ENCODE measurements at regions not wholly inside any gene's neighbourhood (a gene's known extent, or its start where the extent isn't known, plus 50 kb on each side); places are given as distances from the start of the nearest gene placed in this dataset.

DNA sequence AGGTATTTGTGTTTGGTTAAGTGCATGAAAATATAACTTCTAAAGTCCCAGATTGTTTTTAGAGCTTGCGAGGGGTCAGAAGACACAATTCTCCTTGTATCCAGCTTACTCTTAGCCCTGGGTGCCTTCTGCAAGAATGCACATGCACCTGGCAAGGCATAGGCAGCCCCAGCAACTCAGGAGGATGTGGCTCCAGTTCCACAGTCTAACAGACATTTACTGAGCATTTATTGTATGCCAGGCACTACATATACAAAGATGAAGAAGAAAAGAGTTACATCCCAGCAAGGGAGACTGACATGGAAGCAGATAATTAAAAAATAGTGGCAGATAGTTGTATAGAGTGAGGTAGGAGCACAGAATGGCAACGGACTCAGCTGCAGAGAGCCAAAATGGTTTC is 101.1 kb upstream of the FRY start:
- DNase-seq, result no peak

DNA sequence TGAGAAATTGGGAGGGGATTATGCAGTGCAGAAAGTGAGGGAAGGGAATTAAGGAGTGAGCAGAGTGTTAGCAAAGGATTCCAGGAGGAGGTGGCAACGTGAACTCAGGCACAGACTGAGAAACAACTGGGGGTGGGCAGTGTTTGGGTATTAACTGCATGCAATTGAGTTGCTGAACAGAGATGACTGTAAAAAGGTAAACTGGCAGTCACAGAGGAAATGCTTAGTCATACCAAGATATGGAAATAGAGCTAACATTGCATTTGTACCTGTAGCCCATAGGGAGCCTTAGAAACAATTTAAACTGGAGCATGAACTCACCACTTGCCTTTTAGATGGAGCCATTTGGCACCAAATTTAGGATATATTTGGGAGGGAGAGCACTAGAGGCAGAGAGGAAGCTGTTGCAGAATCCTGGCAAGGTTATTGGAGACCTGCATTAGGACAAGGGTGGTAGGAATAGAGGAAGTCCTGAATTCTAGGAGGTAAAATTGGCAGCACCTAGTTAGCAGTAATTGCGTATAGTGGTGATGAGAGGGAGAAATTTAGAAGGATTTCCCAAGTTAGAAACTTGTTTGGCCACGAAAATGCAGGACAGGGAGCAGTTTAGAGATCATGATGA is 100.6 kb upstream of the FRY start:
- no peak for DNase-seq

DNA sequence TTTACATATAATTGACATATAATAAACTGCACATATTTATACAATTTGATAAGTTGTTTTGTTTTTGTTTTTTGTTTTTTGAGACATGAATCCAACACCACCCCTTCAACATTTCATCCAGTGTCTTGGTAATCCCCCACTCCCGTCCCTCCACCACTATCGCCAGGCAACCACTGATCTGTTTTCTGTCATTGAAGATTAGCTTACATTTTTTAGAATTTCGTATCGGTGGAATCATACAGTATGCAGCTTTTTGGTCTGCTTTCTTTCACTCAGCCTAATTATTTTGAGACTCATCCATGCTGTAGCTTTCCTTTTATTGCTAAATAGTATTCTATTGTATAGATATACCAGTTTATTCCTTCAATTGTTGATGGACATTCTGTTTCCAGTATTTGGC is 94.1 kb upstream of the FRY start:
- no peak for DNase-seq

DNA sequence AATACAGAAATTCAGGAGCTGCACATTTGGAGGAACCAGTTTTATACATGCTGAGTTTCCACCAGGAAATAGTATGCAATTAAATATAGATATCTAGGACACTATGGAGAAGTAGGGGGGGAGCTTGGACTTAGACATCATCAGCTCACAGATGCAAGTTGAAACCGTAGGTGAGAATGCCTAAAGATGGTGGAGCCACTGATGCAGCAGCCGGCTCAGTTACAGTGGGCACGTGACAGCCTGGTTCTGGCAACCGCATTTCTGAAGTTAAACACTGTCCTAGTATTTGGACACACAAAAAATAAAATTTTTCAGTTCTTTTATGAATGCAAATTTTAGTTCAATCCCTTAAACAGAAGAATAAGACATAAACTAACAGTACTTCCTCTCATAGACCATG is 91.5 kb upstream of the FRY start:
- DNase-seq, result no peak

DNA sequence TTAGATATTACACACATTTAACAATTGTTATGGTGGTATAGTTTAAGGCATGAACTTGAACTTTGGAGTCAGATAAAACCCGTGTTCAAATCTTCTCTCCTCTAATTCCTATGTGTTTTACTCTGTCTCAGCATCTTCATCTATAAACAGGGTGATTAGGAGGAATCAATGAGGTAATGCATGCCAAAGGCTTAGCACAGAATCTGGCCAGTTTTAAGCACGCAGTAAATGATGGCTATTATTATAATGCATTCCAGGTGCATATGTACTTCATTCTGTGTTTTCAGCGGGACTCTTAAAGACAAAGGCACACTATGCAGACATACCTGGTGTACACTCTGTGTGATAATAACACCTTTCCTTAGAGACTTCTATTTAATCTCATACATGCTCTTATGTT is 88.0 kb upstream of the FRY start:
- no peak for DNase-seq

DNA sequence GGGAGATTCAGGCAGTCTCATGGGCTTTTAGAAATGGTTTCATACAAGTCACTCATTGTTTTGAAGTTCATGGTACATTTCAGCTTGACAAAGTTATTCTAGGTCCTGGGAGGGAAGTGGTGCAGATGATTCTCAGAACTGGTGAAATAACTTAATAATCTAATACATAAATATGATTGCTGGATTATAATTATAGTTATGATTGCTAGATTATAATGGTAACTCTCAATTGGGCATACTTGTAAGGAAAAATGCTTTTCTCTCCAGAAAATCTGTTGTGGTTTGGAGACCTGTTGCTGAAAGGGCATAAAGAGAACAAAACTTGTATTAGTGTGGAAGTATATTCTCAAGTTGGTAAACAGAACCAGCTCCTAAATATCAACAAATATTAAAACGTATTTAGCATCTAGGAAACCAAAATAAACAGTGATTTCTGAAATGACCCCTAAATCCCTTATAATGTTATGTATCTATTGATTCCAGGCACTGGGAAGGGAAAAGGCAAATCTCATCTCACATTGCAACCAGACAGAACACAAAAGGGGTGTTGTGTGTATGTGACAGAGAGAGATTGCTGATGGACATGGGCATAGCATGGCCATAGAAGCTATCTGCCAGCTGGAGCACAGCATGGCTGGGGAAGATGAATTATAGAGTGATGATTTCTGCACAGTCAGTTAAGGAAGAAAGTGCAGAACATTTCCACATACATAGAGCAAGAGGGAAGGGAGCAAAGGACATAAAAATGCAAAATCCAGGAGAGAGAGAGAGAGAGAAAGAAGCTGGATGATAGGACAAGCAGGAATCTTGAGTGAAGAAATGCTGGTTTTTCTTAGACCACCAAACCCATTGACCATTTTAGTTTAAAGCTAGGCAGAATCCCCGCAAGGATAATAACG is 87.1 kb upstream of the FRY start:
- DNase-seq, result no peak

DNA sequence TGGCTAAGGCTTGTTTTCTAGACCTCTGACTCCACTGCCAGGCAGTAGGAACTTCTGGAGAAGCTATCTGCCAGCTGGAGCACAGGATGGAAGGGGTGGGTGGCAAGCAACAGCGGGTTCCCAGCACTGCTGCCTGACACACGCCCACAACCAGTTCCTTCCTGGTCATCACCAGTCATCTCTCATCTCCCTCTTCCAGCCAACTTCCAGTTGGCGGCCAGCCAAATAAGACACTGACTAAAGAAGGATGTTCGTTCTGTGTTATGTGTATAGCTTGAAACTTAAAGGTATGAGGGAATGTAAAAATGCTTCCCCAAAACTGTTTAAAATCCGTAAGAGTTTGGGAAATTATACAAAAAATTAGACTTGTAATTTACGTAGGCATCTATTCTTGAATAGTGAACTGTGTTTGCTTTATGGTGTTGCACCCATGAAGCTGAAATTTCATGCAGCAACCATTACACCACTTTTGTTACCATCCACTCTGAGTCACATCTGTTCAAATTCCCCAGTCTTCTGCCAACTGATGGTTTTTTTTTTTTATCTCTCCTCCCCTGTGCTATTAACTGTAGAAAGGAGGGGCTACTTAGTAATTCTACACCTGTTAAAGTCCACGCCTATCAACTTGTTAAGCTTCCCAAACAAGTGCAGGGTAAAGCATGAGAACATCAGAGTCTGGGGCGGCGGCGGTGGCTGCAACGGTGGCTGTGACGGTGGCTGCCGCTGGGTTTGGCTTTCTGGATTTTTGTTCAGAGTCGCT is 86.2 kb upstream of the FRY start:
- DNase-seq, result peak; percentile 56

DNA sequence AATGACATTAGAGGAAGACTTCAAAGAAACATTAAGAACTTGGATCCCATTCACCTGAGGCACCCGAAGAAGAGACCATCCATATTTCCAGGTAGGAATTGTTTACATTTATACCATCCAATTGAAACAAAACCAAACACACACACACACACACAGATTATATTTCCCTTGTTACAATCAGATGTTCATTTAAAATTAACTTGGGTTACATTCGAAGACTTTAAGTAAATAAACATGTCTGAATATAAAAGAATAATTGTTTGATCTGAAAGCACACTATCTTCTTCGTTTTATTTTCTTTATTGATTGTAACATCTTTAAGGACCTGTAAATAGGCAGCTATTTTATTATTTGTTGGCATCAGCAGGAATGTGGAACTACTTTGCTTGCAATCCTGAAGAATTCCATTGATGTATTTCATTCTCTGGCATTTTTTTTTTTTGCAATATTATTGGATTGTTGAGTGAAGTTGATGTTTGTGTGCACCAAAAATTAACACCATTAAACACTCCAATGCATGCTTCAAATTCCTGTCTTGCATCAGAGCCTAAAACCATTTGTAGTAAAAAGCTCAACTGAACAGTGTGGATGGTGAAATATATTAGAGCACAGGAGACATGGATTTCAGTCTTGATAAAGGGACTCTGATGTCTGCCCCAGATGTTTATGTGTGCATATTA is 85.3 kb upstream of the FRY start:
- no peak for DNase-seq

DNA sequence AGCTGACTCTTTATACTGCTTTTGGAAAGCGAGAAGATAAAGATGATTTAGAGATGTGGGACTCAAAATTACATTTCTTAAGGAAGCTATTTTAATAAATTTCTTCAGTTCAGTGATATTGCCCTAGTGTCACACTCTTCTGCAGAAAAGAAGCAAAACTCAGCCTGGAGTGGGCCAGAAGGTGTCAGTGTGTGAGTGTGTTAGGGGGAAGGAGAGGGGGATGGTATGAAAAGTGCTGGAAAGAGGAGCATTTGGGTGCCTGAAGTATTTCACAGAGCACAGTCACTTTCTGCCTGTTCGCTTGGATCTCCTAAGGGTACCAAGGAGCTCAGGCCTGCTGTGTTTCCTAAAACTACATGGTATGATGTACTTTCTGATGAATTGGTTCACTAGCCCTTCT is 84.5 kb upstream of the FRY start:
- DNase-seq, result no peak

DNA sequence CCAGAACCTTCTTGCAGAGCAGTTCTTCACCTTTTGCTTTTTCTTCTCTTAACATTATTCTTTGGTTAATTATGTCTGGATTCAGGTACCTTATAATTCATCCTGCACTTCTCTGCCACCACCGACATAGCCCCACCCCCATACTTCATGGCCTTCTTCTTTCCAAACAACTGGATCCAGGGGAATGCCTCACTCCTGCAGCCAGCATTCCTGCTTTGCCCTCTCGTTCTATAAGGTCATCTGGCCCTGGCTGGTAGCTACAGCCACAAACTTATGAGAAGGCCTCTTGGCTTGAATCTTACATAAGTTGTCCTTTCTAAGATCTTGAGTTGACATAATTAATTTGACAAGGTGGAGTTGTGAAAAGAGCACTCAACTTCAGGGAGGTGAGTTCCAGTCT is 84.1 kb upstream of the FRY start:
- no peak for DNase-seq

DNA sequence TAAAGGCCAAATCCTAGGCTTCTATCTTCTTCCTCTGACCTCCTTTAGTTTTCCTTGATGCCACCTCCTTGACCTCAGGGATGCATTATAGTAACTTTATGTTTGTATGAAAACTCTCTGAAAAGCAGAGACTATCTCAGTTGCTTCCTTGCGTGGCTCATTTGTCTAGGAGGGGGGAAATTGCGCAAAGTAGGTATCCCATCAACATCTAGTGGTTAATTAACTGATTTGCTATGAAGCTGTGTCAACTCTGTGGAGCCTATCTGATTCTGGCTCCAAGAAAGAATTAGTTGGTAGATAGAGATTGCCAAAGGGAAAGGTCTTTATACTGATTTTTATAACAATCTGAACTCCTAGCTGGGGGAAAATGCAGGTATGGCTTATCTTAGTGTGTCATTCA is 82.1 kb upstream of the FRY start:
- DNase-seq, result no peak

DNA sequence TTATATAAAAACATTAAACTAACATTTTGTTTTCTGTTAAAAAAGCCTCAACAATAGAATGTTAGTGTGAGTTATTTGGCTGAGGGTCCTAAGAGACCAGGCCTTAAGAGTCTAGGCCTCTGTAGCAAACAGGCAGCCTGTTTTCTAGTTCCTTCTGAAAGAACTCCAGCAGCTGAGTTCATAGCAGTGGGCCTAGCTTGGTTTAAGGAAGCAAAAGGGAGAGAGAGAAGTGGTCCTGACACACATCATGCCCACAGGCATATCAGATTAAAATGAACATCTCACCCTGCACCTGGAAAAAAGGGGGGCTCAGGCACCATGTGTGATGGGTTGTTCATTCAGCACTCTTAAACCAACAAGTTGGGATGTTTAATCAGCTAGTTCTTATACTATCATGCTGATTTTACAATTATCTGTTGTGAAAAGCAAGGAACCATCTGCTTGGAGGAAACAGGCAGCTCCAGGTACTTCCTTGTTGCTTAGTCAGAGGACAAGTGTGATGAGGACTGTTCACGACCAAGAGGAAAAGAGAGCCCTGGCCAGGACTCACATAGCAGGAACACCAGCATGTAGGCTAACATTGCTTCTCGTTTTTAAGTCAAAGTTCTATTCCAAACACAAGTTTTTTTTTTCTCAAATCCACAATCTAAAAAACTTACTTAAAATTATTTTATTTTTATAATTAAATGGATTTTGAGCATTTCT is 81.3 kb upstream of the FRY start:
- DNase-seq, result peak; percentile 78

DNA sequence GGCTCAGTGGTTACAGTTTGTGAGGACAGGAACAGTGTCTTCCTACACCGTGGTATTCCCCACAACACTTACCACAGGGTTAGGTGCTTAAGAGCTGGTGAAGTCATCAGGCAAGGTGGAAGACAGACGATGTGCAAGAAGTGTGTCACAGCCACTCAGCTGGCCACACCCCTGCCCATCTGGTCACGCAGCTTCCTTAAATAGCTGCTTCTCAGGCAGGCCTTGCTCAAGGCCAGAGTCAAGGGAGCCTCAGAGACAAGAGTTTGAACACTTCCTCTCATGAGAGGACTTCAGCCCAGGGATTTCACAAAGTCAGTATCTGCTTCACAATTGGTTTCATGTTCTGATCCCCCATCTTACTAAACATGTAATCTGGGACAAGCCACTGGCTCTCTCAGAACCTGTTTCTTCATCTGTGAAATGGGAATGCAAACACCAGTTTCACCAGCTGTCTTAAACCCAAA is 80.3 kb upstream of the FRY start:
- DNase-seq, result peak; percentile 66

DNA sequence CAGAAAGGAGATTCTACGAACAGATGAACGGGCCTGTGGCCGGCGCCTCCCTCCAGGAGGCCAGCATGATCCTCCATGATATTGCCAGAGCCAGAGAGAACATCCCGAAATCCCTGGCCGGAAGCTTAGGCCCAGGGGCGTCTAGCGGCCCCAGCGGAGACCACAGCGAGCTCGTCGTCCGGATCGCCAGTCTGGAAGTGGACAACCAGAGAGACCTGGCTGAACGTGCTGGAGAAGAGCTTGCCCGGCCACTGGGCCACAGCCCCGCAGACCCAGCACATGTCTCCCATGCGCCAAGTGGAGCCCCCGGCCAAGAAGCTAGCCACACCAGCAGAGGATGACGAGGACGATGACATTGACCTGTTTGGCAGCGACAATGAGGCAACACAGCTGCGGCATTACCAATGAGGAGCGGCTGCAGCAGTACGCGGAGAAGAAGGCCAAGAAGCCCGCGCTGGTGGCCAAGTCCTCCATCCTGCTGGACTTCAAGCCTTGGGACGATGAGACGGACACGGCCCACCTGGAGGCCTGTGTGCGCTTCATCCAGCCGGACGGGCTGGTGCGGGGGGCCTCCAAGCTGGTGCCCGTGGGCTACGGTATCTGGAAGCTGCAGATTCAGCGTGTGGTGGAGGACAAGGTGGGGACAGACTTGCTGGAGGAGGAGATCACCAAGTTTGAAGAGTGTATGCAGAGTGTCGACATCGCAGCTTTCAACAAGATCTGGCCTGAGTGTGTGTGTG is 78.8 kb upstream of the FRY start:
- DNase-seq, result no peak

DNA sequence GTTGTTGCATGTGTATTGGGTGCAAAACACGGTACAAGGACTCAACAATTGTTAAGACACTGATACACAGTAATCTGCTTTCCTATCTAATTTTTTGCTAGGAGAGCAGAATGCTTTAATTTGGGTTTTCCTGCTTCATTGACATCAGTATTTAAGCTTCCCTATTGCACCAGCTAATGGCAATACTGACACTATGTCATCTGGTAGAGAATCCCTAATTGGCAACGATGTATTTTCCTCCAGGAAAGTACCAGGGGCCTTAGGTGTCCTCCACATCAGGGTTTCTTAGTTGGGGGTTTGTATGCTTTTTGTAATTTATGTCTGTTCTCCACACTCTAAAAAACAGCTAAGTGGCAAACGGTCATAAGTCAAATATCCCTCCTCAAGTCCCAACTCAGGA is 76.5 kb upstream of the FRY start:
- no peak for DNase-seq

DNA sequence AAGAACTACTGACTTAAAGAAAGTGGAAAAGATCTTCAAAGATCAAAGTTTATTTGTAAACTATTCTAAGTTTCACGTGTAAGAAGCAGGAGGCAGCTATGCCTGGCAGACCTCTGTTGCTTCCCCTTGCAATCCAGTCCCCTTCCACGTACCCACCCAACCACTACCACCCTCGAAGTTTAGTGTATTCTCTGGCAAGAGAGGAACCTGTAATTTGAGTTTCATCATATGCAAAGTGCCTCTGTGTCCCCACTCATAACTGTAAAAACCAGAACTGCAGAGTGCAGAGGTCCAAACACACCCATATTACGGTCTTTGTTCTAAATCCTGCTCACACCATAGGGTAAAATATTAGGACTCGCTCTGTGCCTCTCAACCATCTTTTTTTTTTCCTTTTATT is 75.8 kb upstream of the FRY start:
- DNase-seq, result no peak

DNA sequence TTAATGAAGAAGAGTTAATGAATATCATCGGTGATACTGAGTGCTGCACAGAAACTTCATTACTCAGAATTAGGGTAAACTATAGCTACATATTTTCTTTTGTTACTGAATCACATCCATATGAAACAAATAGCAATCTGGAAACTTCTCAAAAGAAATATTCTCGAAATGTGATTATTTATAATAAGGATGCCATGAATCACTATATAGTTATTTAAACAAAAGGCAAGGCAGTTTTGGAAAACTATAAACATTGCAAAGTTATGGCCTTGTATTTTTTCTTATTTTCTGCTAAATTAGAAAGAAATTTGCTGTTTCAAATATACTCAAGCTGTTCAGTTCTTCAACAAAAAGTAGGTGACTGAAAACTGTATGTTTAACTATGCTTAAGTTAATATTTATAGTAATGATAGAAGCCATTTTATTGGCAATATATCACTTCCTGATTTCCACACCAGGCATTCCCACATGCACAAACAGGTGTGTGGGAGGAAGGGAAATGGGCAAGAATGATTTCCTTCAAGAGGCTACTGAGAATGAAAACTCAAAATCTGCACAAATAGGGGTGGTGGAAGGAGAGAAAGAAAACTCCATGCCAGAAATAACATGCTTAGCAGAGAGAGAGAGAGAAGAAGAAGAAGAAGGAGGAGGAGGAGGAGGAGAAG is 74.5 kb upstream of the FRY start:
- DNase-seq, result no peak

DNA sequence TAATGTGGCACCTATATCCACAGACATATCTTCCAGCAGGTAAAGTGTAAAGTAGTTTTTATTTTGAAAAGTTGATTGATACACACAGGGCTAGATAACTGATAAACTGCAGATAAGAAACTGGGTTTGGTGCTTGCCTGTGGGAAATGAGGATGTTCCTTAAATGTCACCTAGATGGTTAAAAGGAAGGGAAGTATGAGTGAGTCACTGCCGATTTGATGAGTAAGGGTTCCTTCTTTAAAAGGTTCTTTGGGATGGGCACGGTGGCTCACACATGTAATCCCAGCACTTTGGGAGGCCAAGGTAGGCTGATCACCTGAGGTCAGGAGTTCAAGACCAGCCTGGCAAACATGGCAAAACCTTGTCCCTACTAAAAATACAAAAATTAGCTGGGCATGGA is 73.8 kb upstream of the FRY start:
- no peak for DNase-seq

DNA sequence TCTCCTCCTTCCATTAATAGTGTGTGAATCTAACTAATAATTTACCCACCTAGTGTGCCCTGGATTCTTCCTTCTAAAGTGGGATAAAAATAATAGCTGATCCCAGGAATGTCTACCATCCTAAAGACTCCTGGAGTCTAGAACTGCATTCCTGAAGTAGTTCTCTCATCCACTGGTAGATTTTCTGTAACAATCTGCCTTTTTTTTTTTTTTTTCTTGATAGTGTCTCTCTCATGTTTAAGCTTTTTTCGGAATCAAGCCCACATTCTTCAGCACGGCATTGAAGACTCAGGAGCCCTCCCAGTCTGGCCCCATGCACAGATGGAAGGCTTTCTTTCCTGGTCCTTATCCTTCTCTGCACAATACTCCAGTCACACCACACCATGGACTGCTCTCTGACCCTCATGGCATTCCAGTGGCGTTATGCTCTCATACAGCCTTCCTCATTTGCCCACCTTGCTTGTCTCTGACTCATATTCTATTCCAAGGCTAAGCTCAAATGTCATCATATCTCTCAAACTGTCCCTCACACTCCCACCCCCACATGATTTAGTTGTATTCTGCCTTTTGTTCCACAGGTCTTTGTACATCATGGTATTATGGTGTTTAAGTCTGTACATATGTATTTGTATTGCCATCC is 68.7 kb upstream of the FRY start:
- no peak for DNase-seq

DNA sequence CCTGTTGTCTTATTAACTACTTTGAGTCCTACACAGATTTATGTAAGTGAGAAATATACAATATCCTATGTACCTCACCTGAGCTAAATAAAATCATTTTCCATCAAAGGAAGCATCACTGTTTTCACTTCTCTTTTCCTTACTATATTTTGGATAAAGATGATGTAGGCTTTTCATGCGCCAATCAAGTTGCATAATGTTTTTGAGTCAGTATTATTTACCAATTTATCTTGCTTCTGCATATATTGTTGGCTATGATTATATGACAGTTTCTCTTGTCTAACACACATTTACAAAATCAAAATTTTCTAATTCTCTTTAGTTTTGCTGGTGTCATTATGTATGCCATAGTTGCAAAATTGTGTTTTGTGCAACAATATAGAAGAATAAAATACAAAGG is 67.9 kb upstream of the FRY start:
- no peak for DNase-seq

DNA sequence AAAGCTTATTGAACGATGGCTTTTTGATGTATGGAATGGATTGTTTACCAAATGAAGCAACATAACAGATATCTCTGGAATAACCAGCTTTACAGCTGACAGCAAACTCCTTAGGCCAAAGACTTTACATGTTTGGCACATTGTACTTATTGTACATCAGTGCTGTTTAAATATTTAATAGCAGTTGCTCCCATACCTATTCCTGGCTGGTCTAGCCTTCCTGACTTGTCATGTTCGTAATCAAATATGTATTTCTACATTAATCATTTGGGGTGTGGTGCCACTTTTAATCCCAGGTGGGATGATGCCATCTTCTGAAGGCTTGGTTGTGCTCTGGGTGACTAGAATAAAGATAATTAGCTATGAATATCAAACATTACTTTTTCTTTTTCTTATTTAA is 67.4 kb upstream of the FRY start:
- no peak for DNase-seq
